ENCODE measurements at regions not wholly inside any gene's neighbourhood (a gene's known extent, or its start where the extent isn't known, plus 50 kb on each side); places are given as distances from the start of the nearest gene placed in this dataset.

- no peak for DNase-seq
- CTCF ChIA-PET: interaction anchor here (0.6 kb wide), 1 partner anchor 1102 kb away, joined by 3 read pairs; no protein-coding TSS in a partner anchor
- H3K36me3 ChIP-seq (replicated peaks in 1 of 2; ENCODE audit: control insufficient read depth in 1 of 2, insufficient read depth in 2 of 2, low read length in 1 of 2): no peaks in the 10 kb centered on the region
- no peak overlapping the region for H3K27ac ChIP-seq (ENCODE audit: low read depth in 2 of 2, low read length in 1 of 2)
- no peak overlapping the region for H3K4me2 ChIP-seq
- H3K9me3 ChIP-seq: no peaks in the 10 kb centered on the region
- no peaks in the 10 kb centered on the region for H3K9me2 ChIP-seq
- no peak overlapping the region for H3K9ac ChIP-seq
- no peaks in the 10 kb centered on the region for H3K79me2 ChIP-seq (ENCODE audit: insufficient read depth)
- 46% methylated on average over 6 of the region's 6 CpGs for WGBS (ENCODE audit: low lambda C conversion rate)
- H3K4me1 ChIP-seq (ENCODE audit: control insufficient read depth in 1 of 2, insufficient read depth in 2 of 2, low read depth in 1 of 2, low read length in 1 of 2): no peaks in the 10 kb centered on the region; a peak in 1 of 4 replicates
- no peaks in the 10 kb centered on the region for H4K20me1 ChIP-seq (ENCODE audit: insufficient read depth)
- no peaks in the 10 kb centered on the region for H3K27me3 ChIP-seq (ENCODE audit: insufficient read depth)
- H3K4me3 ChIP-seq (ENCODE audit: low read depth in 2 of 2, low read length in 1 of 2): no peak overlapping the region
- no peaks in the 10 kb centered on the region for H3F3A ChIP-seq (replicated peaks; ENCODE audit: insufficient read depth)
- POLR2A ChIA-PET: no interaction called here
- no peak overlapping the region for H2AFZ ChIP-seq (ENCODE audit: low read depth)
- no peak for TF ChIP-seq RFX5 (IDR thresholded peaks at IDR 0.05; ENCODE audit: low read length)
- TF ChIP-seq CHD2 (IDR thresholded peaks at IDR 0.05; ENCODE audit: low read length, partially characterized antibody): no peak
- no peak for TF ChIP-seq EZH2phosphoT487 (IDR thresholded peaks at IDR 0.05; ENCODE audit: borderline replicate concordance, low read depth)
- no peak for TF ChIP-seq MXI1 (IDR thresholded peaks at IDR 0.05; ENCODE audit: low read depth, low read length)
- no peak for TF ChIP-seq TEAD4 (IDR thresholded peaks at IDR 0.05; ENCODE audit: borderline replicate concordance, insufficient read depth)
- no peak for TF ChIP-seq ZBTB33 (IDR thresholded peaks at IDR 0.05; ENCODE audit: borderline replicate concordance, low read depth)
Measured at GRCh38 chr11:115097796-115098408, 406.3 kb downstream of the CADM1 start.

- no peak overlapping the region for H3K4me2 ChIP-seq
- TF ChIP-seq RAD21 (IDR thresholded peaks at IDR 0.05; ENCODE audit: low read length) (no peak), TAF1 (IDR thresholded peaks at IDR 0.05; ENCODE audit: borderline replicate concordance, low read depth, low read length) (no peak), POLR2AphosphoS5 (IDR thresholded peaks at IDR 0.05; ENCODE audit: low read depth, low read length) (no peak), CHD2 (IDR thresholded peaks at IDR 0.05; ENCODE audit: low read length, partially characterized antibody) (no peak)
- H3K4me3 ChIP-seq (ENCODE audit: low read depth in 2 of 2, low read length in 1 of 2): no peak overlapping the region
- H3K9me3 ChIP-seq: no peaks in the 10 kb centered on the region
- H3K36me3 ChIP-seq (replicated peaks in 1 of 2; ENCODE audit: control insufficient read depth in 1 of 2, insufficient read depth in 2 of 2, low read length in 1 of 2): no peaks in the 10 kb centered on the region
- no peaks in the 10 kb centered on the region for H3K27me3 ChIP-seq (ENCODE audit: insufficient read depth)
- no peaks in the 10 kb centered on the region; a peak in 1 of 4 replicates for H3K4me1 ChIP-seq (ENCODE audit: control insufficient read depth in 1 of 2, insufficient read depth in 2 of 2, low read depth in 1 of 2, low read length in 1 of 2)
- no peak overlapping the region for H3K9ac ChIP-seq
- CTCF ChIA-PET: no interaction called here
- H3K79me2 ChIP-seq (ENCODE audit: insufficient read depth): no peaks in the 10 kb centered on the region
- H2AFZ ChIP-seq (ENCODE audit: low read depth): no peak overlapping the region
- no peaks in the 10 kb centered on the region for H3K9me2 ChIP-seq
- WGBS (ENCODE audit: low lambda C conversion rate): 55% methylated on average over 7 of the region's 9 CpGs
- H3K27ac ChIP-seq (ENCODE audit: low read depth in 2 of 2, low read length in 1 of 2): no peak overlapping the region
- H3F3A ChIP-seq (replicated peaks; ENCODE audit: insufficient read depth): no peaks in the 10 kb centered on the region
- no peaks in the 10 kb centered on the region for H4K20me1 ChIP-seq (ENCODE audit: insufficient read depth)
- POLR2A ChIA-PET: no interaction called here
- no peak for DNase-seq
Measured at GRCh38 chr11:115100706-115101105, 403.5 kb downstream of the CADM1 start.

- ChIA-PET POLR2A (no interaction called here), CTCF (interaction anchor here (1.6 kb wide), 1 partner anchor 11 kb away, joined by 3 read pairs; no protein-coding TSS in a partner anchor)
- Histone ChIP-seq H2AFZ (ENCODE audit: low read depth) (no peak overlapping the region), H3K4me3 (ENCODE audit: low read depth in 2 of 2, low read length in 1 of 2) (no peak overlapping the region), H3K9me3 (no peaks in the 10 kb centered on the region), H3K4me1 (ENCODE audit: control insufficient read depth in 1 of 2, insufficient read depth in 2 of 2, low read depth in 1 of 2, low read length in 1 of 2) (peaks cover 0 to 9% of the 10 kb centered on the region in 2 experiments; a peak in 1 of 4 replicates), H3K9ac (no peak overlapping the region), H3K36me3 (replicated peaks in 1 of 2; ENCODE audit: control insufficient read depth in 1 of 2, insufficient read depth in 2 of 2, low read length in 1 of 2) (no peaks in the 10 kb centered on the region), H4K20me1 (ENCODE audit: insufficient read depth) (no peaks in the 10 kb centered on the region), H3K27ac (ENCODE audit: low read depth in 2 of 2, low read length in 1 of 2) (no peak overlapping the region), H3K4me2 (no peak overlapping the region), H3K9me2 (no peaks in the 10 kb centered on the region), H3K27me3 (ENCODE audit: insufficient read depth) (no peaks in the 10 kb centered on the region), H3K79me2 (ENCODE audit: insufficient read depth) (no peaks in the 10 kb centered on the region), H3F3A (replicated peaks; ENCODE audit: insufficient read depth) (no peaks in the 10 kb centered on the region)
- DNase-seq: no peak
- TF ChIP-seq GABPA (IDR thresholded peaks at IDR 0.05; ENCODE audit: low read depth) (no peak), MXI1 (IDR thresholded peaks at IDR 0.05; ENCODE audit: low read depth, low read length) (no peak), USF1 (IDR thresholded peaks at IDR 0.05; ENCODE audit: borderline replicate concordance, low read depth) (no peak), NFIC (IDR thresholded peaks at IDR 0.05; ENCODE audit: borderline replicate concordance) (no peak), FOXM1 (IDR thresholded peaks at IDR 0.05; ENCODE audit: low read depth) (no peak), FOSL2 (IDR thresholded peaks at IDR 0.05; ENCODE audit: borderline replicate concordance, low read depth) (no peak), GATA2 (CRISPR knock-in tag; IDR thresholded peaks at IDR 0.05) (no peak), TEAD4 (IDR thresholded peaks at IDR 0.05; ENCODE audit: borderline replicate concordance, insufficient read depth) (no peak)
- WGBS (ENCODE audit: low lambda C conversion rate): 47% methylated on average over 7 of the region's 7 CpGs
Measured at GRCh38 chr11:115103921-115104320, 400.3 kb downstream of the CADM1 start.
